HEK293T (cell line): ENCODE measurements at regions not wholly inside any gene's neighbourhood (a gene's known extent, or its start where the extent isn't known, plus 50 kb on each side); places are given as distances from the start of the nearest gene placed in this dataset.

Source experiments
- CTCF ChIA-PET: fragments of 350-600 bp; formaldehyde crosslinking; extraction: SDS; loops from one replicate; lab custom pipeline; 2021; ENCODE audit warnings: antibody characterized with exemption, inconsistent platforms; lab: Yijun Ruan, JAX
- POLR2A ChIA-PET: fragments of 350-600 bp; formaldehyde crosslinking; extraction: SDS; loops from one replicate; lab custom pipeline; 2020; ENCODE audit warnings: antibody characterized with exemption, inconsistent platforms; lab: Yijun Ruan, JAX
- DNase-seq: peaks from one replicate; pipeline ENCODE4 v3.0.0; 2012; ENCODE audit warnings: mixed read lengths; ENCODE audit errors: extremely low spot score
- ARNT ChIP-seq: fragments of 450-650 bp; IDR thresholded peaks from 2 replicates; pipeline ENCODE4 v1.6.1; 2017; ENCODE audit warnings: mild to moderate bottlenecking
- BHLHE40 ChIP-seq: fragments of 450-650 bp; IDR thresholded peaks from 2 replicates; pipeline ENCODE4 v1.6.1; 2016; ENCODE audit warnings: mild to moderate bottlenecking, moderate library complexity, borderline replicate concordance
- CTBP1 ChIP-seq: fragments of 450-650 bp; IDR thresholded peaks from 2 replicates; pipeline ENCODE4 v1.6.1; 2016; ENCODE audit warnings: borderline replicate concordance
- ELF4 ChIP-seq: fragments of 450-650 bp; IDR thresholded peaks from 2 replicates; pipeline ENCODE4 v1.6.1; 2017; ENCODE audit warnings: antibody characterized with exemption
- FOXA1 ChIP-seq: fragments of 450-650 bp; IDR thresholded peaks from 2 replicates; pipeline ENCODE4 v1.6.1; 2016; ENCODE audit warnings: mild to moderate bottlenecking
- FOXK2 ChIP-seq: fragments of 450-650 bp; IDR thresholded peaks from 2 replicates; pipeline ENCODE4 v1.6.1; 2016; ENCODE audit warnings: mild to moderate bottlenecking
- FOXM1 ChIP-seq: fragments of 450-650 bp; IDR thresholded peaks from 2 replicates; pipeline ENCODE4 v1.6.1; 2017; ENCODE audit warnings: mild to moderate bottlenecking, borderline replicate concordance
- HDGF ChIP-seq: fragments of 450-650 bp; IDR thresholded peaks from 2 replicates; pipeline ENCODE4 v1.6.1; 2017; ENCODE audit warnings: antibody characterized with exemption, borderline replicate concordance
- L3MBTL2 ChIP-seq: fragments of 450-650 bp; conservative IDR thresholded peaks from 2 replicates; pipeline ENCODE4 v1.6.1; 2016; ENCODE audit warnings: mild to moderate bottlenecking
- LEF1 ChIP-seq: fragments of 450-650 bp; IDR thresholded peaks from 2 replicates; pipeline ENCODE4 v1.6.1; 2017; ENCODE audit warnings: mild to moderate bottlenecking, borderline replicate concordance
- NFRKB ChIP-seq: fragments of 450-650 bp; IDR thresholded peaks from 2 replicates; pipeline ENCODE4 v1.6.1; 2016; ENCODE audit warnings: mild to moderate bottlenecking, moderate library complexity
- SP1 ChIP-seq: fragments of 450-650 bp; IDR thresholded peaks from 2 replicates; pipeline ENCODE4 v1.6.1; 2017
- SUZ12 ChIP-seq: fragments of 450-650 bp; IDR thresholded peaks from 2 replicates; pipeline ENCODE4 v1.6.1; 2016; ENCODE audit warnings: mild to moderate bottlenecking
- TARDBP ChIP-seq: fragments of 450-650 bp; IDR thresholded peaks from 2 replicates; pipeline ENCODE4 v1.6.1; 2016
- ZNF384 ChIP-seq: fragments of 450-650 bp; IDR thresholded peaks from 2 replicates; pipeline ENCODE4 v1.6.1; 2016
- TF ChIP-seq, protein P1 (sequence below): fragments of 450-650 bp; IDR thresholded peaks from 2 replicates; pipeline ENCODE4 v1.6.1; 2016

DNA sequence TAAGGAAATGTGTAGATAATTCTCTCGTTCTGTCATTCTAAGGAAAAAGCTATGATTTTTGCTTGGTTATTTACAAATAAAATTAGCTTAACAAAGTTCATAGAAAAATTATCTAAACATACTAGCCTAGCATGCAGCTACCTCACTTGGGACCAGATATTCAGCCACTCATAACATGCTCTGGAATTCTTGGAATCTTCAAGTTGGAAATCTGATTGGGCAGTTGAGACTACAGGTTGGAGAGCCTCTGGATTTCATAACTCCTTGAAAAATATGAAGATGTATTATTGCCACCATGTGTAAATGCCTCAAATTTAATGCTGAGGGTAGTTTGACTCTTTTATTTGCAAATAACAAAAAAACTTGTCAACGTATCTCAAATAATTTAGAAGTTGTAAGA lies 132.2 kb upstream of the GULP1 start:
- CTCF ChIA-PET: interaction anchor here (0.5 kb wide), 1 partner anchor 134 kb away, joined by 4 read pairs; no protein-coding TSS in a partner anchor
- no peak for DNase-seq
- POLR2A ChIA-PET: no interaction called here
- TF ChIP-seq FOXA1: no peak
- no peak for TF ChIP-seq SP1
- no peak for TF ChIP-seq NFRKB
- no peak for TF ChIP-seq SUZ12
- no peak for TF ChIP-seq CTBP1
- no peak for TF ChIP-seq ARNT
- no peak for TF ChIP-seq FOXM1
- no peak for TF ChIP-seq LEF1
- TF ChIP-seq L3MBTL2: no peak
- TF ChIP-seq ZNF384: no peak
- TF ChIP-seq HDGF: no peak

GRCh38 chr2:188170356-188170755 lies 121.3 kb upstream of the GULP1 start:
- TF ChIP-seq SUZ12: no peak
- ChIA-PET POLR2A (no interaction called here), CTCF (no interaction called here)

DNA sequence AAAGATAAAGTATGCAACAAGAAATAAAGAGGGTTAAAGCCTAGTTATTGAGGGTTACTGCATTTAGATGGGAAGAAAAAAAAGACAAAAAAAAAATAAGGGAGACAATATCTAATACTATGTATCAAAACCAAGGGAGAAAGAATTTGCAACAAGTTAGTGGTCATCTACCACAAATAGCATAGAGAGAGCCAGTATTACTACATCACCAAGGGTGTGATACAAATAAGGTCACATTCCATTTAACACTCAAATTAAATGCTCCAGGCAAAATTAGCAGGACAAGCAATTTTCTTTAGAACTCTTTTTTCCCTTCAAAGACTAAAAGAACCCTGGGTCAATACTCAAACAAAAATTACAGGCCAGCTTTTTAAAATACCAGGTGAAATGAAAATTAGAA lies 115.1 kb upstream of the GULP1 start:
- DNase-seq: no peak
- POLR2A ChIA-PET: no interaction called here
- TF ChIP-seq TARDBP (no peak), ELF4 (no peak), L3MBTL2 (no peak), CTBP1 (no peak), SP1 (no peak), HDGF (no peak), BHLHE40 (no peak)
- CTCF ChIA-PET: no interaction called here

More at GRCh38 chr2:188170356-188170755, 121.3 kb upstream of the GULP1 start:
- DNase-seq: no peak

GRCh38 chr2:188181067-188181838 lies 110.4 kb upstream of the GULP1 start:
- POLR2A ChIA-PET: no interaction called here
- CTCF ChIA-PET: no interaction called here
- no peak for DNase-seq
- no peak for TF ChIP-seq FOXK2

DNA sequence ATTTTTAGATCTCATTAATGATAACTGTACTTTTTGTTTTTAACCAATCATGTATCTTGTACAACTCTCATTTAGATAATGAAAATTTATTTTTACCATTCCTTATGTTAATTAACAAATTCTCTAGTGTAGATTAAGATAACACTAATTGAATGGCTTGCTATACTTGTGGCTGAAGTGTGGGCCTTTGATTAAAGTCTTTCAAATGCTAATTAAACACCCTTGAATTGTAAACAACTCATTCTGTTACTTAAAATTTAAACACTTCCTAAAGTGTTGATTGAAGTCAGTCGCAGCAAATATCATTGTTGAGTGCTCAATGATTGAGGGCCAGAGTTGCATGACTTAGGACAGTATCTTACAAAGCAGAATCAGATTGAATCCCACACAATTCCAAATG lies 109.8 kb upstream of the GULP1 start:
- TF ChIP-seq CTBP1 (no peak), ZNF384 (no peak), BHLHE40 (no peak), FOXM1 (no peak), SP1 (no peak)
- TF ChIP-seq, protein P1, sequence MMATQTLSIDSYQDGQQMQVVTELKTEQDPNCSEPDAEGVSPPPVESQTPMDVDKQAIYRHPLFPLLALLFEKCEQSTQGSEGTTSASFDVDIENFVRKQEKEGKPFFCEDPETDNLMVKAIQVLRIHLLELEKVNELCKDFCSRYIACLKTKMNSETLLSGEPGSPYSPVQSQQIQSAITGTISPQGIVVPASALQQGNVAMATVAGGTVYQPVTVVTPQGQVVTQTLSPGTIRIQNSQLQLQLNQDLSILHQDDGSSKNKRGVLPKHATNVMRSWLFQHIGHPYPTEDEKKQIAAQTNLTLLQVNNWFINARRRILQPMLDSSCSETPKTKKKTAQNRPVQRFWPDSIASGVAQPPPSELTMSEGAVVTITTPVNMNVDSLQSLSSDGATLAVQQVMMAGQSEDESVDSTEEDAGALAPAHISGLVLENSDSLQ: no peak
- ChIA-PET POLR2A (no interaction called here), CTCF (no interaction called here)

DNA sequence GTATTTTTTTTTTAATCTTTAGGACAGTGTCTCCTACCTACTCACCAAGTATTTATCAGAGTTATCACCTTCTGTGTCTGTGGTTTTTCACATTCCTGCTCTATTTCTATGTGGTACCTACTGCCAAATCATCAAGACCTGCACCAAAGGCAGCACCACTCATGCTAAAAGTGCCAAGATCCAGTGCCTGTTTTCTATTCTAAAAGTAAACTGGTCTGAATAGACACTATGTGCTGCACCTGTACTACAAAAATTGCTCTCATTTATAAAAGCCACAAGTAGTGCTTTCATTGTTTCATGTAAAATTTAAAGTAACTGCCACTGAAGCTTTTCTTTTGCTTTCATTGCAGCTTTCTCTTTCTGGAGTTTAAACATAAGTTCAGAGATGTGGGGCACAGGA lies 103.9 kb upstream of the GULP1 start:
- POLR2A ChIA-PET: no interaction called here
- no peak for DNase-seq
- CTCF ChIA-PET: interaction anchor here (0.7 kb wide), 1 partner anchor 1242 kb away, joined by 3 read pairs; no protein-coding TSS in a partner anchor
- TF ChIP-seq, protein P1: no peak
- TF ChIP-seq SUZ12: no peak
- TF ChIP-seq HDGF: no peak
- no peak for TF ChIP-seq TARDBP
- no peak for TF ChIP-seq ELF4
- no peak for TF ChIP-seq CTBP1
- no peak for TF ChIP-seq FOXK2
- no peak for TF ChIP-seq FOXA1
- no peak for TF ChIP-seq L3MBTL2
- TF ChIP-seq ARNT: no peak
- no peak for TF ChIP-seq FOXM1
- TF ChIP-seq LEF1: no peak
- TF ChIP-seq ZNF384: no peak
- TF ChIP-seq SP1: no peak
- no peak for TF ChIP-seq BHLHE40
- TF ChIP-seq NFRKB: no peak

More for the DNA sequence above, 109.8 kb upstream of the GULP1 start:
- DNase-seq: no peak

DNA sequence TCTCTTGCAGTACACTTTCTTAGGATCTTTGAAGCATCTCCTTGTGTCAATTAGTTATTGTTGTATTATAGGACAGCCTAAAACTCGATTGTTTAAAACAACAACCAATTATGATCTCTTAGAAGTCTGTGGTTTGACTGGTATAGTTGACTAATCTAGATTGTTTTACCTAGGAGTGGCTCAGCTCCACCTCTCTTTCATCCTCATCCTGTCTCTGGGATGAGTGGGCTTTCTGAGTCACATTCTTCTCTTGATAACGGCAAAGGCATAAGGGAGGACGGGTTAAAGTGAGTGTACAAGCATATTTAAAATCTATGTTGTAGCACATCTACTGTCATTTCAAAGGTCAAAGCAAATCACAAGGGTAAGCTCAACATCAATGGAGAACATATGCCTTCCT lies 102.3 kb upstream of the GULP1 start:
- no peak for DNase-seq
- ChIA-PET CTCF (no interaction called here), POLR2A (no interaction called here)
- no peak for TF ChIP-seq SP1
- no peak for TF ChIP-seq ZNF384
- TF ChIP-seq NFRKB: no peak
- TF ChIP-seq HDGF: no peak
- TF ChIP-seq SUZ12: no peak
- no peak for TF ChIP-seq FOXK2
- TF ChIP-seq, protein P1: no peak
- TF ChIP-seq ELF4: no peak
- no peak for TF ChIP-seq CTBP1
